IMR-90 (cell line): ENCODE measurements at regions not wholly inside any gene's neighbourhood (a gene's known extent, or its start where the extent isn't known, plus 50 kb on each side); places are given as distances from the start of the nearest gene placed in this dataset.

ENCODE experiments used
- ATAC-seq: fragments of 200-7000 bp; cut with Tn5 transposase; 2 replicates; pipeline ENCODE4 v1.9.1; 2020; ENCODE audit warnings: low read depth, mild to moderate bottlenecking, moderate library complexity
- BruUV-seq: library from RNA; stranded (reverse); fragments of 400-500 nt; replicated peaks from 2 replicates; lab custom pipeline; 2021; lab: Mats Ljungman, UMichigan
- CTCF ChIA-PET: fragments of 300-600 bp; formaldehyde crosslinking; extraction: SDS; loops from one replicate; lab custom pipeline; 2021; ENCODE audit warnings: antibody characterized with exemption; lab: Yijun Ruan, JAX
- POLR2A ChIA-PET: fragments of 300-600 bp; sonication (Branson Sonifier 250); formaldehyde crosslinking; loops from one replicate; lab custom pipeline; 2022; ENCODE audit warnings: antibody characterized with exemption; ENCODE audit not compliant: unreplicated experiment; lab: Charles Lee
- DNase-seq: peaks from one replicate; pipeline ENCODE4 v3.0.0; 2013
- H2AFZ ChIP-seq: replicated peaks from 2 replicates; pipeline ENCODE3; 2013; ENCODE audit warnings: low read length, mild to moderate bottlenecking; ENCODE audit not compliant: poor library complexity
- H2AK5ac ChIP-seq: 2 replicates; pipeline ENCODE4 v1.6.1; 2013; ENCODE audit warnings: low read depth, low read length, inconsistent platforms
- H2AK9ac ChIP-seq: replicated peaks from 2 replicates; pipeline ENCODE3; 2013; ENCODE audit warnings: mild to moderate bottlenecking, low read depth, low read length, moderate library complexity; ENCODE audit not compliant: poor library complexity
- H2BK120ac ChIP-seq: 2 replicates; pipeline ENCODE4 v1.6.1; 2013; ENCODE audit warnings: low read depth, low read length, inconsistent platforms
- H2BK15ac ChIP-seq: 3 replicates; pipeline ENCODE4 v1.6.1; 2013; ENCODE audit warnings: low read depth, low read length, inconsistent platforms
- H2BK20ac ChIP-seq: 2 replicates; pipeline ENCODE4 v1.6.1; 2013; ENCODE audit warnings: low read depth, mild to moderate bottlenecking, inconsistent platforms, low read length, moderate library complexity
- H2BK5ac ChIP-seq: 2 replicates; pipeline ENCODE4 v1.6.1; 2013; ENCODE audit warnings: mild to moderate bottlenecking, low read depth, low read length, inconsistent platforms; ENCODE audit not compliant: poor library complexity, severe bottlenecking
- H3K14ac ChIP-seq: replicated peaks from 2 replicates; pipeline ENCODE4 v1.6.1; 2013; ENCODE audit warnings: low read depth, low read length, inconsistent platforms
- H3K18ac ChIP-seq: 2 replicates; pipeline ENCODE4 v1.6.1; 2013; ENCODE audit warnings: low read depth, low read length, control low read depth
- H3K23ac ChIP-seq: 2 replicates; pipeline ENCODE4 v1.6.1; 2013; ENCODE audit warnings: low read depth, low read length, inconsistent platforms
- H3K27ac ChIP-seq: 2 replicates; pipeline ENCODE4 v1.5.1; 2013; ENCODE audit warnings: mild to moderate bottlenecking, control low read depth, low read length; ENCODE audit not compliant: insufficient read depth
- H3K27me3 ChIP-seq: 2 replicates; pipeline ENCODE4 v1.6.1; 2013; ENCODE audit warnings: low read length; ENCODE audit not compliant: control insufficient read depth, insufficient read depth
- H3K36me3 ChIP-seq: 2 replicates; pipeline ENCODE4 v1.6.1; 2013; ENCODE audit warnings: low read length, mixed read lengths; ENCODE audit not compliant: control insufficient read depth, insufficient read depth
- H3K4ac ChIP-seq: 2 replicates; pipeline ENCODE4 v1.6.1; 2013; ENCODE audit warnings: low read depth, low read length, inconsistent platforms
- H3K4me1 ChIP-seq: 2 replicates; pipeline ENCODE4 v1.6.1; 2013; ENCODE audit warnings: low read length, mixed read lengths; ENCODE audit not compliant: control insufficient read depth, insufficient read depth
- H3K4me2 ChIP-seq: 2 replicates; pipeline ENCODE4 v1.6.1; 2013; ENCODE audit warnings: low read depth, mild to moderate bottlenecking, control low read depth, low read length, moderate library complexity
- H3K4me3 ChIP-seq: 2 replicates; pipeline ENCODE4 v1.5.1; 2013; ENCODE audit warnings: low read depth, mild to moderate bottlenecking, control low read depth, low read length, moderate library complexity; ENCODE audit not compliant: insufficient read depth
- H3K56ac ChIP-seq: 2 replicates; pipeline ENCODE4 v1.6.1; 2013; ENCODE audit warnings: low read length, inconsistent platforms; ENCODE audit not compliant: insufficient read depth; ENCODE audit errors: extremely low read depth
- H3K79me1 ChIP-seq, 2 experiments: 2 replicates each; pipeline ENCODE4 v1.6.1; 2013; ENCODE audit warnings: low read length in 2 of 2, inconsistent platforms in 1 of 2, low read depth in 1 of 2
- H3K9ac ChIP-seq: 2 replicates; pipeline ENCODE4 v1.6.1; 2013; ENCODE audit warnings: low read depth, low read length, control low read depth
- H3K9me1 ChIP-seq: 2 replicates; pipeline ENCODE4 v1.6.1; 2013; ENCODE audit warnings: low read length, inconsistent platforms; ENCODE audit not compliant: insufficient read depth
- H3K9me3 ChIP-seq: 2 replicates; pipeline ENCODE4 v1.6.1; 2013; ENCODE audit warnings: low read length; ENCODE audit not compliant: control insufficient read depth, insufficient read depth
- H4K20me1 ChIP-seq: 2 replicates; pipeline ENCODE4 v1.6.1; 2013; ENCODE audit warnings: low read length, inconsistent platforms; ENCODE audit not compliant: insufficient read depth
- H4K5ac ChIP-seq: 2 replicates; pipeline ENCODE4 v1.6.1; 2013; ENCODE audit warnings: mild to moderate bottlenecking, low read depth, low read length, control low read depth
- H4K8ac ChIP-seq, 2 experiments: 2 replicates each; pipeline ENCODE4 v1.6.1; 2013; ENCODE audit warnings: low read depth in 2 of 2, low read length in 2 of 2, control low read depth in 1 of 2, inconsistent platforms in 1 of 2
- H4K91ac ChIP-seq: 2 replicates; pipeline ENCODE4 v1.6.1; 2013; ENCODE audit warnings: low read depth, low read length, inconsistent platforms; ENCODE audit not compliant: insufficient read depth
- BHLHE40 ChIP-seq: fragments of 150-350 bp; IDR thresholded peaks from 2 replicates; pipeline ENCODE4 v1.6.1; 2016; ENCODE audit warnings: mild to moderate bottlenecking, low read depth, low read length
- CEBPB ChIP-seq: IDR thresholded peaks from 2 replicates; pipeline ENCODE4 v1.6.1; 2012; ENCODE audit warnings: low read depth, low read length, improper control_type of control experiment
- CHD1 ChIP-seq: IDR thresholded peaks from 2 replicates; pipeline ENCODE4 v1.6.1; 2012; ENCODE audit warnings: low read depth, low read length, improper control_type of control experiment
- FOS ChIP-seq: fragments of 150-350 bp; IDR thresholded peaks from 2 replicates; pipeline ENCODE4 v1.6.1; 2016; ENCODE audit warnings: low read depth, low read length
- MAFK ChIP-seq: IDR thresholded peaks from 2 replicates; pipeline ENCODE4 v1.6.1; 2012; ENCODE audit warnings: low read depth, low read length, improper control_type of control experiment
- MXI1 ChIP-seq: IDR thresholded peaks from 2 replicates; pipeline ENCODE4 v1.6.1; 2012; ENCODE audit warnings: low read depth, mild to moderate bottlenecking, low read length, moderate library complexity, borderline replicate concordance
- NFE2L2 ChIP-seq: fragments of 150-350 bp; IDR thresholded peaks from 2 replicates; pipeline ENCODE4 v1.6.1; 2016; ENCODE audit warnings: low read depth, mild to moderate bottlenecking, low read length
- POLR2A ChIP-seq: IDR thresholded peaks from 2 replicates; pipeline ENCODE4 v1.6.1; 2012; ENCODE audit warnings: mild to moderate bottlenecking, low read depth, low read length
- RFX5 ChIP-seq: IDR thresholded peaks from 2 replicates; pipeline ENCODE4 v1.8.0; 2012; ENCODE audit warnings: low read depth, mild to moderate bottlenecking, low read length, moderate library complexity
- SMC3 ChIP-seq: fragments of 150-350 bp; IDR thresholded peaks from 2 replicates; pipeline ENCODE4 v1.6.1; 2016; ENCODE audit warnings: low read depth, mild to moderate bottlenecking, antibody characterized with exemption, low read length, moderate library complexity
- WGBS, 2 experiments: methylation state at CpG; one replicate each; pipeline versions ENCODE4 v1.1.5 to v1.1.7; 2013; ENCODE audit warnings: missing lambda C conversion rate in 2 of 2; ENCODE audit not compliant: insufficient read length in 1 of 2; ENCODE audit errors: extremely low coverage in 2 of 2; 5-methylcytosine and 5-hydroxymethylcytosine counted together
- dilution Hi-C: fragments of 300-500 bp; cut with HindIII; formaldehyde crosslinking; loops from one replicate; pipeline ENCODE4 v1.14.3; 2018; ENCODE audit warnings: low sequenced_read_pairs; ENCODE audit not compliant: unreplicated experiment
- in situ Hi-C: fragments of 300-500 bp; cut with MboI; formaldehyde crosslinking; loops from 3 replicates; pipeline ENCODE4 v1.14.3; 2019; ENCODE audit warnings: low sequenced_read_pairs, inconsistent platforms, mixed read lengths
- intact Hi-C: fragments of 100-400 bp; cut with micrococcal nuclease; formaldehyde crosslinking; loops from 2 replicates; pipeline ENCODE4 v1.10.0; 2022
- TF ChIP-seq, protein P1 (sequence below): fragments of 150-350 bp; IDR thresholded peaks from 2 replicates; pipeline ENCODE4 v1.6.1; 2016; ENCODE audit warnings: low read depth, mild to moderate bottlenecking, low read length, moderate library complexity, borderline replicate concordance
- TF ChIP-seq, protein P2 (sequence below): conservative IDR thresholded peaks from 2 replicates; pipeline ENCODE4 v1.5.1; 2012; ENCODE audit warnings: mild to moderate bottlenecking, low read depth, low read length, improper control_type of control experiment

DNA sequence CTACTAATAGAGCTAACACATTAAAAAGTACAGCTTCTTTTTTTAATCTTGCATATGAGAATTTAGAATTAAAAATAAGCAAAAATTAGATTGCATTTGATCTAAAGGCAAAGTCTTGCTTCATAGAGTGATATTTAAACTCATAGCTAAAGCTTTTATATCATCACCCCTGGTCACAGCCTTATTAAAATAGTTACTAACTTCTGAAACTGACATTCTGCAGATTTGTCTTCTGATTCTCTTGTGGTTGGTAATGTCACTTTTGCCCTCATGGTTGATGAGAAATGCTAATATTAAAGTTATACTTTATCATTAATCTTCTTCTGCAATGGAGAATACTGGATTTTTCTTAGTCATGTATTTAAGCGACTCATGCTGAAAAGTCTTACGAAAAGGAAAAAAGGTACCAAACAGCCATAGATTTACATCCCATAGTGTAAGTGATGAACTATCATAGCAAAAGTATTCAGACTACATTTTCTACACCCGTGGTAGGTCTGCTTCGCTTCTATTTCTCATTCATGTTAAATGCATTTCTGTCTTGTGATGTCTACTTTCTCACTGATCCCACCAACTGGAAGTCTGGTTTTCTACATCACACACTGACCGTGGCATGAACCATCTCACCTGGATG, 330.5 kb upstream of the B3GALT2 start:
- Histone ChIP-seq H4K5ac (no peak overlapping the region), H3K4me3 (no peak overlapping the region), H4K8ac (no peak overlapping the region), H3K4me1 (no peaks in the 10 kb centered on the region), H2AK9ac (no peak overlapping the region), H3K27ac (no peak overlapping the region), H2BK20ac (no peak overlapping the region), H3K27me3 (no peaks in the 10 kb centered on the region), H4K91ac (no peak overlapping the region), H3K79me1 (no peaks in the 10 kb centered on the region), H2AK5ac (no peak overlapping the region), H2BK15ac (no peak overlapping the region), H3K36me3 (no peaks in the 10 kb centered on the region), H2AFZ (no peak overlapping the region), H3K23ac (no peak overlapping the region), H3K14ac (no peak overlapping the region), H2BK5ac (no peak overlapping the region), H3K9me1 (no peaks in the 10 kb centered on the region), H3K56ac (no peak overlapping the region), H3K4me2 (no peak overlapping the region), H3K18ac (no peak overlapping the region), H3K9ac (no peak overlapping the region), H4K20me1 (no peaks in the 10 kb centered on the region), H2BK120ac (no peak overlapping the region), H3K4ac (no peak overlapping the region), H3K9me3 (no peaks in the 10 kb centered on the region)
- TF ChIP-seq MAFK (no peak), NFE2L2 (no peak), CHD1 (no peak), POLR2A (no peak), FOS (no peak), MXI1 (no peak), RFX5 (no peak), SMC3 (no peak), BHLHE40 (no peak), CEBPB (no peak)
- TF ChIP-seq, protein P1, sequence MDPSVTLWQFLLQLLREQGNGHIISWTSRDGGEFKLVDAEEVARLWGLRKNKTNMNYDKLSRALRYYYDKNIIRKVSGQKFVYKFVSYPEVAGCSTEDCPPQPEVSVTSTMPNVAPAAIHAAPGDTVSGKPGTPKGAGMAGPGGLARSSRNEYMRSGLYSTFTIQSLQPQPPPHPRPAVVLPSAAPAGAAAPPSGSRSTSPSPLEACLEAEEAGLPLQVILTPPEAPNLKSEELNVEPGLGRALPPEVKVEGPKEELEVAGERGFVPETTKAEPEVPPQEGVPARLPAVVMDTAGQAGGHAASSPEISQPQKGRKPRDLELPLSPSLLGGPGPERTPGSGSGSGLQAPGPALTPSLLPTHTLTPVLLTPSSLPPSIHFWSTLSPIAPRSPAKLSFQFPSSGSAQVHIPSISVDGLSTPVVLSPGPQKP, result no peak
- TF ChIP-seq, protein P2, sequence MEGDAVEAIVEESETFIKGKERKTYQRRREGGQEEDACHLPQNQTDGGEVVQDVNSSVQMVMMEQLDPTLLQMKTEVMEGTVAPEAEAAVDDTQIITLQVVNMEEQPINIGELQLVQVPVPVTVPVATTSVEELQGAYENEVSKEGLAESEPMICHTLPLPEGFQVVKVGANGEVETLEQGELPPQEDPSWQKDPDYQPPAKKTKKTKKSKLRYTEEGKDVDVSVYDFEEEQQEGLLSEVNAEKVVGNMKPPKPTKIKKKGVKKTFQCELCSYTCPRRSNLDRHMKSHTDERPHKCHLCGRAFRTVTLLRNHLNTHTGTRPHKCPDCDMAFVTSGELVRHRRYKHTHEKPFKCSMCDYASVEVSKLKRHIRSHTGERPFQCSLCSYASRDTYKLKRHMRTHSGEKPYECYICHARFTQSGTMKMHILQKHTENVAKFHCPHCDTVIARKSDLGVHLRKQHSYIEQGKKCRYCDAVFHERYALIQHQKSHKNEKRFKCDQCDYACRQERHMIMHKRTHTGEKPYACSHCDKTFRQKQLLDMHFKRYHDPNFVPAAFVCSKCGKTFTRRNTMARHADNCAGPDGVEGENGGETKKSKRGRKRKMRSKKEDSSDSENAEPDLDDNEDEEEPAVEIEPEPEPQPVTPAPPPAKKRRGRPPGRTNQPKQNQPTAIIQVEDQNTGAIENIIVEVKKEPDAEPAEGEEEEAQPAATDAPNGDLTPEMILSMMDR, result no peak
- dilution Hi-C loops (no loop called here), intact Hi-C loops (no loop called here), in situ Hi-C loops (no loop called here)
- POLR2A ChIA-PET, result no interaction called here
- no TSS peak for BruUV-seq
- DNase-seq (no peak), ATAC-seq (no peak)
- CTCF ChIA-PET, result no interaction called here
- WGBS, 2 experiments, result no CpG with 5 or more reads among the region's 5 CpGs
